Colonic mucosa (tissue), 4 donors: ENCODE measurements at regions not wholly inside any gene's neighbourhood (a gene's known extent, or its start where the extent isn't known, plus 50 kb on each side); places are given as distances from the start of the nearest gene placed in this dataset.

Experiments
- DNase-seq: peaks from one replicate; pipeline ENCODE4 v3.0.0-alpha.2; 2020
- H3K27ac ChIP-seq: fragments of 200-600 bp; one replicate; pipeline ENCODE4 v1.8.0; 2021
- H3K27me3 ChIP-seq: fragments of 200-600 bp; one replicate; pipeline ENCODE4 v1.8.0; 2021
- H3K36me3 ChIP-seq: fragments of 200-600 bp; one replicate; pipeline ENCODE4 v1.8.0; 2021
- H3K4me1 ChIP-seq: fragments of 200-600 bp; one replicate; pipeline ENCODE4 v1.8.0; 2021; ENCODE audit warnings: mild to moderate bottlenecking
- H3K4me3 ChIP-seq: fragments of 200-600 bp; one replicate; pipeline ENCODE4 v1.8.0; 2021
- H3K9ac ChIP-seq, 2 donors: one replicate each; pipeline ENCODE4 v1.7.0; 2013; ENCODE audit warnings: control low read depth in 2 of 2, low read depth in 2 of 2, low read length in 2 of 2
- H3K9me3 ChIP-seq: fragments of 200-600 bp; one replicate; pipeline ENCODE4 v1.8.0; 2021
- CTCF ChIP-seq: fragments of 200-600 bp; IDR thresholded peaks from one replicate; pipeline ENCODE4 v1.8.0; 2022; ENCODE audit warnings: antibody characterized with exemption, mild to moderate bottlenecking
- intact Hi-C: fragments of 100-400 bp; cut with DNase I; formaldehyde crosslinking; loops from one replicate; pipeline ENCODE4 v1.14.1; 2022
- donor health status: healthy.
- donor health status: DM: no; HTN: no; CAD: no.
- donor health status: DM: no; HTN: no; CAD: no.

GRCh38 chr4:123876671-123877101, 480.1 kb downstream of the SPRY1 start:
- no peaks in the 10 kb centered on the region for H3K36me3 ChIP-seq
- intact Hi-C loops = no loop called here
- no peak overlapping the region for H3K27ac ChIP-seq
- no peak overlapping the region for H3K4me3 ChIP-seq
- DNase-seq = no peak
- no peak for TF ChIP-seq CTCF
- no peaks in the 10 kb centered on the region for H3K27me3 ChIP-seq
- no peaks in the 10 kb centered on the region for H3K4me1 ChIP-seq
- no peaks in the 10 kb centered on the region for H3K9me3 ChIP-seq
- no peak overlapping the region for H3K9ac ChIP-seq

GRCh38 chr4:123877551-123877950, 481.0 kb downstream of the SPRY1 start:
- no peaks in the 10 kb centered on the region for H3K4me1 ChIP-seq
- no peak overlapping the region for H3K4me3 ChIP-seq
- H3K27me3 ChIP-seq = no peaks in the 10 kb centered on the region
- H3K9ac ChIP-seq = no peak overlapping the region
- no peaks in the 10 kb centered on the region for H3K9me3 ChIP-seq
- intact Hi-C loops = no loop called here
- DNase-seq = no peak
- no peak for TF ChIP-seq CTCF
- no peak overlapping the region for H3K27ac ChIP-seq
- no peaks in the 10 kb centered on the region for H3K36me3 ChIP-seq

GRCh38 chr4:123878976-123879375, 482.4 kb downstream of the SPRY1 start:
- H3K27me3 ChIP-seq = no peaks in the 10 kb centered on the region
- H3K9ac ChIP-seq = no peak overlapping the region

GRCh38 chr4:123880631-123881030, 484.0 kb downstream of the SPRY1 start:
- no peak for TF ChIP-seq CTCF
- Histone ChIP-seq H3K4me1 (no peaks in the 10 kb centered on the region), H3K36me3 (no peaks in the 10 kb centered on the region), H3K4me3 (no peak overlapping the region), H3K9ac (no peak overlapping the region), H3K27ac (no peak overlapping the region), H3K9me3 (no peaks in the 10 kb centered on the region), H3K27me3 (no peaks in the 10 kb centered on the region)
- intact Hi-C loops = no loop called here
- no peak for DNase-seq

More at GRCh38 chr4:123878976-123879375, 482.4 kb downstream of the SPRY1 start:
- Histone ChIP-seq H3K27ac (no peak overlapping the region), H3K4me3 (no peak overlapping the region), H3K4me1 (no peaks in the 10 kb centered on the region), H3K36me3 (no peaks in the 10 kb centered on the region), H3K9me3 (no peaks in the 10 kb centered on the region)
- TF ChIP-seq CTCF = no peak
- DNase-seq = no peak
- intact Hi-C loops = no loop called here

GRCh38 chr4:123884922-123885321, 488.3 kb downstream of the SPRY1 start:
- TF ChIP-seq CTCF = no peak
- intact Hi-C loops = no loop called here
- no peak overlapping the region for H3K4me3 ChIP-seq

GRCh38 chr4:123889507-123889906, 492.9 kb downstream of the SPRY1 start:
- Histone ChIP-seq H3K9me3 (no peaks in the 10 kb centered on the region), H3K9ac (no peak overlapping the region), H3K27me3 (no peaks in the 10 kb centered on the region), H3K36me3 (no peaks in the 10 kb centered on the region), H3K4me1 (no peaks in the 10 kb centered on the region), H3K27ac (no peak overlapping the region), H3K4me3 (no peak overlapping the region)
- intact Hi-C loops = no loop called here
- TF ChIP-seq CTCF = no peak
- DNase-seq = no peak

More at GRCh38 chr4:123884922-123885321, 488.3 kb downstream of the SPRY1 start:
- H3K27me3 ChIP-seq = no peaks in the 10 kb centered on the region
- DNase-seq = no peak
- H3K9me3 ChIP-seq = no peaks in the 10 kb centered on the region
- H3K4me1 ChIP-seq = no peaks in the 10 kb centered on the region
- no peak overlapping the region for H3K9ac ChIP-seq
- no peaks in the 10 kb centered on the region for H3K36me3 ChIP-seq
- H3K27ac ChIP-seq = no peak overlapping the region
